ENCODE measurements at regions not wholly inside any gene's neighbourhood (a gene's known extent, or its start where the extent isn't known, plus 50 kb on each side); places are given as distances from the start of the nearest gene placed in this dataset.

DNA sequence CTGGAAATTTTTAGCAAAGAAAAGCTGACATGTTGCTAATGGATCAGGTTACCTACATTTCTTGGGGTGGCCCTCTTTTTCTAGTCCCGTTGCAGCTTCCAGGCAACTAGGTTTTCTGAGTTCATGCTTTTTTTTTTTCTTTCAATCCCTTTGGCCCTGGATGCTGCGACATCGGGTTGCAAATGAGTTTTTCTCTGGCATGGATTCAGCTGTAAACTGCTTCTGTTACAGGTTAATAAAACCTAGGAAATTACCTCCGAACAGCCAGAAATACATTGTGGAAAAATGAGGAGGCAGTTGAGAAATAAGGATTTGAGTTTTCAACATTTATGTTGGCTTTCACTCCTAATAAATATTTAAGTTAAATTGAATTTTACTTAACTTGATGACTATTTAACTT, 149.8 kb upstream of the MAF start:
- TF ChIP-seq, protein P1, sequence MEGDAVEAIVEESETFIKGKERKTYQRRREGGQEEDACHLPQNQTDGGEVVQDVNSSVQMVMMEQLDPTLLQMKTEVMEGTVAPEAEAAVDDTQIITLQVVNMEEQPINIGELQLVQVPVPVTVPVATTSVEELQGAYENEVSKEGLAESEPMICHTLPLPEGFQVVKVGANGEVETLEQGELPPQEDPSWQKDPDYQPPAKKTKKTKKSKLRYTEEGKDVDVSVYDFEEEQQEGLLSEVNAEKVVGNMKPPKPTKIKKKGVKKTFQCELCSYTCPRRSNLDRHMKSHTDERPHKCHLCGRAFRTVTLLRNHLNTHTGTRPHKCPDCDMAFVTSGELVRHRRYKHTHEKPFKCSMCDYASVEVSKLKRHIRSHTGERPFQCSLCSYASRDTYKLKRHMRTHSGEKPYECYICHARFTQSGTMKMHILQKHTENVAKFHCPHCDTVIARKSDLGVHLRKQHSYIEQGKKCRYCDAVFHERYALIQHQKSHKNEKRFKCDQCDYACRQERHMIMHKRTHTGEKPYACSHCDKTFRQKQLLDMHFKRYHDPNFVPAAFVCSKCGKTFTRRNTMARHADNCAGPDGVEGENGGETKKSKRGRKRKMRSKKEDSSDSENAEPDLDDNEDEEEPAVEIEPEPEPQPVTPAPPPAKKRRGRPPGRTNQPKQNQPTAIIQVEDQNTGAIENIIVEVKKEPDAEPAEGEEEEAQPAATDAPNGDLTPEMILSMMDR (conservative IDR thresholded peaks at IDR 0.05) = no peak
- no peak overlapping the region for H3K27ac ChIP-seq

- H3K27ac ChIP-seq = no peak overlapping the region
- TF ChIP-seq, protein P1 (conservative IDR thresholded peaks at IDR 0.05) = no peak
Observed at GRCh38 chr16:79748629-79749028, 148.1 kb upstream of the MAF start.

DNA sequence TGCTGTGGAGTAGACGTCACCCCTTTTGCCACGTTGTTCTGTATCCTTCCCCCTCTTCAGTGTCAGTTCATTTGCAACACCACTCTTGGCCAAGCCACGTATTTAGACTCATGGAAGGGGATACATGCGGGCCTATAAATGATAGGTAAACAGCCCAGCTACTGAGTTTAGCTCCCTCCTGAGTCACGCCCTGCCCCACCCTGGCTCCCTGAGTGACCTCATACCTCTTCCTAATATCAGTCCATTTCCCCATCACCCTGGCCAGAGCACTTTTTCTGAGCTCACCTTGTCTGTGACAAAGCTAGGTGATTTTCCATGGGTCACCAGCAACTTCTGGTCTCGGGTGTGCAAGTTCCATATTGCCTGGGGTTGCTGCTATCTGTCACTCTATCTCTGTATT, 147.2 kb upstream of the MAF start:
- TF ChIP-seq, protein P1 (conservative IDR thresholded peaks at IDR 0.05) = no peak
- H3K27ac ChIP-seq = no peak overlapping the region

- no peak overlapping the region for H3K27ac ChIP-seq
- TF ChIP-seq, protein P1 (conservative IDR thresholded peaks at IDR 0.05) = no peak
Observed at GRCh38 chr16:79740252-79740651, 139.7 kb upstream of the MAF start.

- TF ChIP-seq, protein P1 (conservative IDR thresholded peaks at IDR 0.05) = no peak
- no peak overlapping the region for H3K27ac ChIP-seq
Observed at GRCh38 chr16:79735271-79735670, 134.7 kb upstream of the MAF start.

DNA sequence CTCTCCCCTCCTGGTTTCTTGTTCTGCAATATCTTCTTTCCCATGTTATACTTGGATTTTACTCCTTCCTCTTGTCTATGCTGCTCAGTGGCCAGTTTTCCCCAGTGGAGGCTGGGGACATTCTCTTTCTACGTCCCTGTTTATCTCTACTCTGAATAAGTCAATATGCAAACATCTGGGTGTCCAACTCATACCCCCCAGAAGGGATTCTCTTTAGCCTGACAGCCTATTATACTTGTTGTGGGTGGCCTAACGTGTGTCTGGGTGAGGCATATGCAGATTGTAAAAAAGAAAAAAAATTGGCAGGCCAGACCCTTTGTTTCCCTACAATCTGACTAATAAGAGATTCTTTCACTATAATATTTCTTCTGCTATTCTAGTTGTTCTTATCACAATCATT, 134.2 kb upstream of the MAF start:
- TF ChIP-seq, protein P1 (conservative IDR thresholded peaks at IDR 0.05) = no peak
- no peak overlapping the region for H3K27ac ChIP-seq

DNA sequence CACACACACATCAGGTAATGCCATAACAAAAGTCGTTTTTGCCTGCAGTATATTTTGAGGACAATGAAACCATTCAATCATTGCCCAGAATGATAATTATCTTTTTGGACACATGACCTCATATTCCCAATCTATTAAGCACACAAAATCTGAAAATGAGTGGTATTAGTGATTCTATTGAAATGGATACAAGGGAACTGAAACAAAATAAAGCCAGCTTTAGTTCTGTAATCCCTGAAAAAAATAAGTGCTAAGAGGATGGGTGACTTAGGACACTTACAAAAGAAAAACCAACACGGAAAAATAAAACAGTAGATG, 128.3 kb upstream of the MAF start:
- TF ChIP-seq, protein P1 (conservative IDR thresholded peaks at IDR 0.05) = no peak
- H3K27ac ChIP-seq = no peak overlapping the region
